Activated T-helper 17 cell treated with anti-CD3 and anti-CD28 coated beads, Interleukin-2, amount 50 U/mL, for 72 hours (primary cell): ENCODE measurements at regions not wholly inside any gene's neighbourhood (a gene's known extent, or its start where the extent isn't known, plus 50 kb on each side); places are given as distances from the start of the nearest gene placed in this dataset.

Experiments used
- ATAC-seq: fragments of 150-1000 bp; cut with Tn5 transposase; replicated peaks from 2 replicates; pipeline ENCODE4 v1.10.0; 2021; ENCODE audit warnings: mild to moderate bottlenecking, moderate library complexity
- H3K27ac Mint-ChIP-seq: one replicate; pipeline ENCODE4 v1.8.0; 2022; ENCODE audit warnings: mixed read lengths
- H3K27me3 Mint-ChIP-seq: one replicate; pipeline ENCODE4 v1.8.0; 2022; ENCODE audit warnings: mixed read lengths
- H3K36me3 Mint-ChIP-seq: one replicate; pipeline ENCODE4 v1.8.0; 2022; ENCODE audit warnings: low read depth, mild to moderate bottlenecking, mixed read lengths
- H3K4me1 Mint-ChIP-seq: one replicate; pipeline ENCODE4 v1.8.0; 2022; ENCODE audit warnings: mixed read lengths
- H3K4me3 Mint-ChIP-seq: one replicate; pipeline ENCODE4 v1.8.0; 2022; ENCODE audit warnings: mild to moderate bottlenecking, mixed read lengths
- H3K9me3 Mint-ChIP-seq: one replicate; pipeline ENCODE4 v1.8.0; 2022; ENCODE audit warnings: mixed read lengths

- H3K4me3 Mint-ChIP-seq: no peak overlapping the region
- H3K27me3 Mint-ChIP-seq: peaks cover 6% of the 10 kb centered on the region
- H3K36me3 Mint-ChIP-seq: no peaks in the 10 kb centered on the region
- no peaks in the 10 kb centered on the region for H3K4me1 Mint-ChIP-seq
- ATAC-seq: no peak
- H3K27ac Mint-ChIP-seq: no peak overlapping the region
- H3K9me3 Mint-ChIP-seq: no peaks in the 10 kb centered on the region
These were observed 274.3 kb downstream of the CD109 start for GRCh38 chr6:73969971-73970970.

- H3K4me1 Mint-ChIP-seq: no peaks in the 10 kb centered on the region
- ATAC-seq: no peak
- no peak overlapping the region for H3K4me3 Mint-ChIP-seq
- no peaks in the 10 kb centered on the region for H3K9me3 Mint-ChIP-seq
- peaks cover 9% of the 10 kb centered on the region for H3K27me3 Mint-ChIP-seq
- H3K36me3 Mint-ChIP-seq: no peaks in the 10 kb centered on the region
- no peak overlapping the region for H3K27ac Mint-ChIP-seq
These were observed 272.3 kb downstream of the CD109 start for GRCh38 chr6:73968221-73968757.

GRCh38 chr6:73965539-73966029, 269.6 kb downstream of the CD109 start:
- no peak for ATAC-seq
- H3K27me3 Mint-ChIP-seq: peaks cover 12% of the 10 kb centered on the region
- H3K36me3 Mint-ChIP-seq: no peaks in the 10 kb centered on the region
- H3K4me1 Mint-ChIP-seq: no peaks in the 10 kb centered on the region
- H3K27ac Mint-ChIP-seq: no peak overlapping the region
- H3K4me3 Mint-ChIP-seq: no peak overlapping the region
- no peaks in the 10 kb centered on the region for H3K9me3 Mint-ChIP-seq

GRCh38 chr6:73964241-73964854, 268.3 kb downstream of the CD109 start:
- ATAC-seq: no peak
- no peak overlapping the region for H3K4me3 Mint-ChIP-seq
- H3K36me3 Mint-ChIP-seq: no peaks in the 10 kb centered on the region
- H3K4me1 Mint-ChIP-seq: no peaks in the 10 kb centered on the region
- peaks cover 12% of the 10 kb centered on the region for H3K27me3 Mint-ChIP-seq
- no peak overlapping the region for H3K27ac Mint-ChIP-seq
- H3K9me3 Mint-ChIP-seq: no peaks in the 10 kb centered on the region

GRCh38 chr6:73962884-73963283, 266.9 kb downstream of the CD109 start:
- peaks cover 12% of the 10 kb centered on the region for H3K27me3 Mint-ChIP-seq
- H3K36me3 Mint-ChIP-seq: no peaks in the 10 kb centered on the region
- no peaks in the 10 kb centered on the region for H3K9me3 Mint-ChIP-seq
- no peak overlapping the region for H3K27ac Mint-ChIP-seq
- no peak overlapping the region for H3K4me3 Mint-ChIP-seq
- no peaks in the 10 kb centered on the region for H3K4me1 Mint-ChIP-seq
- ATAC-seq: no peak

GRCh38 chr6:73956305-73956704, 260.3 kb downstream of the CD109 start:
- Mint-ChIP-seq H3K4me3 (no peak overlapping the region), H3K27ac (no peak overlapping the region), H3K4me1 (no peaks in the 10 kb centered on the region), H3K27me3 (no peaks in the 10 kb centered on the region), H3K36me3 (no peaks in the 10 kb centered on the region), H3K9me3 (peaks cover 5% of the 10 kb centered on the region)
- no peak for ATAC-seq

GRCh38 chr6:73955800-73956199, 259.8 kb downstream of the CD109 start:
- H3K9me3 Mint-ChIP-seq: peaks cover 5% of the 10 kb centered on the region
- no peak overlapping the region for H3K4me3 Mint-ChIP-seq
- H3K4me1 Mint-ChIP-seq: no peaks in the 10 kb centered on the region
- H3K27me3 Mint-ChIP-seq: no peaks in the 10 kb centered on the region
- no peak for ATAC-seq
- no peak overlapping the region for H3K27ac Mint-ChIP-seq
- H3K36me3 Mint-ChIP-seq: no peaks in the 10 kb centered on the region

- H3K4me3 Mint-ChIP-seq: no peak overlapping the region
- no peak overlapping the region for H3K27ac Mint-ChIP-seq
- no peak for ATAC-seq
- H3K36me3 Mint-ChIP-seq: no peaks in the 10 kb centered on the region
- H3K9me3 Mint-ChIP-seq: peaks cover 5% of the 10 kb centered on the region
- no peaks in the 10 kb centered on the region for H3K4me1 Mint-ChIP-seq
- H3K27me3 Mint-ChIP-seq: no peaks in the 10 kb centered on the region
These were observed 258.9 kb downstream of the CD109 start for GRCh38 chr6:73954881-73955280.

- Mint-ChIP-seq H3K9me3 (peaks cover 8% of the 10 kb centered on the region), H3K4me3 (no peak overlapping the region), H3K36me3 (no peaks in the 10 kb centered on the region), H3K27ac (no peak overlapping the region), H3K4me1 (no peaks in the 10 kb centered on the region), H3K27me3 (peaks cover 4% of the 10 kb centered on the region)
- ATAC-seq: no peak
These were observed 255.2 kb downstream of the CD109 start for GRCh38 chr6:73951183-73951582.

GRCh38 chr6:73943930-73944652, 248.1 kb downstream of the CD109 start:
- H3K4me3 Mint-ChIP-seq: no peak overlapping the region
- H3K27me3 Mint-ChIP-seq: no peaks in the 10 kb centered on the region
- no peaks in the 10 kb centered on the region for H3K36me3 Mint-ChIP-seq
- H3K9me3 Mint-ChIP-seq: peaks cover 2% of the 10 kb centered on the region
- no peaks in the 10 kb centered on the region for H3K4me1 Mint-ChIP-seq
- ATAC-seq: no peak
- no peak overlapping the region for H3K27ac Mint-ChIP-seq

GRCh38 chr6:73943411-73943810, 247.4 kb downstream of the CD109 start:
- no peaks in the 10 kb centered on the region for H3K4me1 Mint-ChIP-seq
- no peaks in the 10 kb centered on the region for H3K27me3 Mint-ChIP-seq
- ATAC-seq: no peak
- H3K36me3 Mint-ChIP-seq: no peaks in the 10 kb centered on the region
- no peak overlapping the region for H3K27ac Mint-ChIP-seq
- H3K9me3 Mint-ChIP-seq: no peaks in the 10 kb centered on the region
- no peak overlapping the region for H3K4me3 Mint-ChIP-seq

GRCh38 chr6:73942592-73943186, 246.7 kb downstream of the CD109 start:
- Mint-ChIP-seq H3K27me3 (no peaks in the 10 kb centered on the region), H3K27ac (no peak overlapping the region), H3K36me3 (no peaks in the 10 kb centered on the region), H3K9me3 (no peaks in the 10 kb centered on the region), H3K4me1 (no peaks in the 10 kb centered on the region), H3K4me3 (no peak overlapping the region)
- ATAC-seq: peak; percentile 34

GRCh38 chr6:73941892-73942291, 245.9 kb downstream of the CD109 start:
- no peak for ATAC-seq
- Mint-ChIP-seq H3K36me3 (no peaks in the 10 kb centered on the region), H3K27ac (no peak overlapping the region), H3K27me3 (no peaks in the 10 kb centered on the region), H3K4me1 (no peaks in the 10 kb centered on the region), H3K4me3 (no peak overlapping the region), H3K9me3 (no peaks in the 10 kb centered on the region)

GRCh38 chr6:73937805-73938204, 241.8 kb downstream of the CD109 start:
- Mint-ChIP-seq H3K4me1 (no peaks in the 10 kb centered on the region), H3K27ac (no peak overlapping the region), H3K36me3 (no peaks in the 10 kb centered on the region), H3K27me3 (peaks cover 3% of the 10 kb centered on the region), H3K4me3 (no peak overlapping the region), H3K9me3 (no peaks in the 10 kb centered on the region)
- ATAC-seq: no peak
